ENCODE measurements at regions not wholly inside any gene's neighbourhood (a gene's known extent, or its start where the extent isn't known, plus 50 kb on each side); places are given as distances from the start of the nearest gene placed in this dataset.

- DNase-seq (ENCODE audit: low read depth in 2 of 2): no peak
Observed at GRCh38 chr9:78599926-78600325, 303.0 kb downstream of the PSAT1 start.

GRCh38 chr9:78601957-78602565 is 305.1 kb downstream of the PSAT1 start:
- DNase-seq (ENCODE audit: low read depth in 2 of 2): no peak

- DNase-seq (ENCODE audit: low read depth in 2 of 2): no peak
Observed at GRCh38 chr9:78605041-78606000, 308.4 kb downstream of the PSAT1 start.

GRCh38 chr9:78606001-78606379 is 309.1 kb downstream of the PSAT1 start:
- DNase-seq (ENCODE audit: low read depth in 2 of 2): no peak

- no peak for DNase-seq (ENCODE audit: low read depth in 2 of 2)
Observed at GRCh38 chr9:78607853-78608252, 310.9 kb downstream of the PSAT1 start.

GRCh38 chr9:78609450-78609849 is 312.5 kb downstream of the PSAT1 start:
- no peak for DNase-seq (ENCODE audit: low read depth in 2 of 2)

- DNase-seq (ENCODE audit: low read depth in 2 of 2): no peak
Observed at GRCh38 chr9:78612091-78612490, 315.2 kb downstream of the PSAT1 start.

GRCh38 chr9:78613006-78613405 is 316.1 kb downstream of the PSAT1 start:
- DNase-seq (ENCODE audit: low read depth in 2 of 2): no peak

GRCh38 chr9:78614892-78615291 is 318.0 kb downstream of the PSAT1 start:
- no peak for DNase-seq (ENCODE audit: low read depth in 2 of 2)

GRCh38 chr9:78615372-78615771 is 318.4 kb downstream of the PSAT1 start:
- DNase-seq (ENCODE audit: low read depth in 2 of 2): no peak

GRCh38 chr9:78618735-78619134 is 321.8 kb downstream of the PSAT1 start:
- DNase-seq (ENCODE audit: low read depth in 2 of 2): no peak

- no peak for DNase-seq (ENCODE audit: low read depth in 2 of 2)
Observed at GRCh38 chr9:78620303-78620702, 323.4 kb downstream of the PSAT1 start.

GRCh38 chr9:78620764-78621163 is 323.8 kb downstream of the PSAT1 start:
- DNase-seq (ENCODE audit: low read depth in 2 of 2): no peak

GRCh38 chr9:78622126-78622525 is 325.2 kb downstream of the PSAT1 start:
- no peak for DNase-seq (ENCODE audit: low read depth in 2 of 2)

- DNase-seq (ENCODE audit: low read depth in 2 of 2): no peak
Observed at GRCh38 chr9:78626971-78627370, 330.0 kb downstream of the PSAT1 start.

- DNase-seq (ENCODE audit: low read depth in 2 of 2): no peak
Observed at GRCh38 chr9:78630966-78631365, 334.0 kb downstream of the PSAT1 start.

- DNase-seq (ENCODE audit: low read depth in 2 of 2): no peak
Observed at GRCh38 chr9:78640728-78641127, 343.8 kb downstream of the PSAT1 start.

GRCh38 chr9:78644359-78644758 is 347.4 kb downstream of the PSAT1 start:
- no peak for DNase-seq (ENCODE audit: low read depth in 2 of 2)

- DNase-seq (ENCODE audit: low read depth in 2 of 2): no peak
Observed at GRCh38 chr9:78654324-78654723, 357.4 kb downstream of the PSAT1 start.

GRCh38 chr9:78663369-78663768 is 366.4 kb downstream of the PSAT1 start:
- DNase-seq (ENCODE audit: low read depth in 2 of 2): no peak

GRCh38 chr9:78664370-78664769 is 367.4 kb downstream of the PSAT1 start:
- no peak for DNase-seq (ENCODE audit: low read depth in 2 of 2)

- DNase-seq (ENCODE audit: low read depth in 2 of 2): no peak
Observed at GRCh38 chr9:78666818-78667414, 370.0 kb downstream of the PSAT1 start.

All from stimulated activated CD4-positive, alpha-beta T cell treated with anti-CD3 and anti-CD28 coated beads, Interleukin-1b, Interleukin-23, amount 100 ng/mL, for 4 hours (primary cell).